Kasumi-1 (cell line): ENCODE measurements at regions not wholly inside any gene's neighbourhood (a gene's known extent, or its start where the extent isn't known, plus 50 kb on each side); places are given as distances from the start of the nearest gene placed in this dataset.

ENCODE experiments used
- DNase-seq, 2 experiments: peaks; one replicate each; lab custom pipeline; 2025; lab: John Stamatoyannopoulos, UW

DNA sequence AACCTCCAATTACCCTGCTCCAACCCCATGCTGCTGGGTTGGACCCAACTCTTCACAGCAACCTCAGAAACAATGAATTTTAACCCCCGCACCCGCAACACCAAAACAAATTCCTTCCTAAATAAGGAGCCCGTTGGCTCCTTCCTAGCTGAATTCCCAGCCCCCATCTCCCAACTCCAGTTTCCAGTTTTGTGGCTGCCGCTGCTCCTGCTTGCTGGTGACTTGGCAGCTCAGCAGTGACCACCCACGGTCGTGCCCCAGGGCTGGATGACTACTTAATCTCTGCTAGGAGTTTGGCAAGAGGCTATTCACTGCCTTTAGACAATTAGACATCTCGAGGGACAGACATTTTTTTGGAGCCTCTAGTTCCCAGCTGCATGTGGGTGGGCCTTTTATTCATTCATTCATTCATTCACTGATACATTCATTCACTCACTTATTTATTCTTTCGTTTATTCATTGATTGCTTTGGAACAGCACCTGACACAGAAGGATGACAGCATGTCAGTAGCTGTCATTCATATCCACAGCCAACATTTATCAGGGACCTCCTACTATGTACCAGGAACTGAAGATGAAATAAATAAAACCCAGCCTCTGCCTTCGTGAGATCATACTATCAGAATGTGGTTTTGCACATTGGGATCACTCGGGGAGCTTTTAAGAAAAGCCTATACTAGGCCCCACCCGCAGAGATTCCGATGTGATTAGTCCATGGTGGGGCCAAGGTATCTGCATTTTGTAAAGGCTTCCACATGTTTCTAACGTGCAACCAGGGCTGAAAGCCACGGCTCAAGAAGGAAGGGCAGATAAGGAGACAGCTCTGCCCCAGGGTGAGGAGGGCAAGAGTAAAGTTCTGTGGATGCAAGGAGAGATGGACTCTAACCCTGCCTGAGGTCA is 256.5 kb downstream of the SHQ1 start:
- DNase-seq: no peak

DNA sequence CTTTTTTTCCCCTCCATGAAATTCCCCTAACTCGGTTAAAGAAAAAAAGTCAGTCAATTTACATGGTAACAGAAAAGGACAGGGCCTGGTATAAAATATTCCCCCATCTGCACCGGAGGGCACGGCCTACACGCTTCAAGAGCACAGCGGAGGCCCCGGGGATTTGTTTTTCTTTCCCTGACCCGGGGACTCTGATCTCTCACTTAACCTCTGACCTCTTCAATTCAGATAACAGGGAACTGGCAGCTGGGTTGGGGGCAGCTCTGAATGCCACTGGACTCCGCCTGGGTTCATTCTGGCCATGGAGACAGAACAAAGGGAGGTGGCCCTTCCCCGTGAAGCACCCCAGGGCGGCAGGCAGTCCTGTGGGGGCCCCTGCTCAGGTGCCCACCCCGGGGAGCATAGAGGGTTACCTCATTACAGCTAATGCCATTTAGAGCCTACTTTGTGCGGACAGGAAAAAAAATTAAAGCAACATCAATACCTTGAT is 257.5 kb downstream of the SHQ1 start:
- DNase-seq: no peak

DNA sequence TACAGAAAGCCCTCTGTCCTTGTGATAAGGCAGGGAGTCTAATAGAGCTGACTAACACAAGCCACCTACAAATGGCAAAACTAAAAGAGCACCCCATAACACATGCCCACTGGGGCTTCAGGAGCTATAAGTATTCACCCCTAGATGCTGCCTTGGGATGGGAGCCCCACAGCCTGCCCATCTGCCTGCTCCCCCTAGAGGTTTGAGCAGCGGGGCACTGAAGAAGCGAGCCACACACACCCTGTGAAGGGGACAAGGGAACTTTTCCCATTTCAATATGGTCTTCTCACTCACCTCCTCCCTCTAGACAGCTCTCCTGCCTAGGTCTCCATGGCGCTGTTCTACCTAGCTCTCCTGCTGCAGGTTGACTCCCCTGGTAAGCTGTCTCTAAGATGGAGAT is 261.0 kb downstream of the SHQ1 start:
- no peak for DNase-seq

DNA sequence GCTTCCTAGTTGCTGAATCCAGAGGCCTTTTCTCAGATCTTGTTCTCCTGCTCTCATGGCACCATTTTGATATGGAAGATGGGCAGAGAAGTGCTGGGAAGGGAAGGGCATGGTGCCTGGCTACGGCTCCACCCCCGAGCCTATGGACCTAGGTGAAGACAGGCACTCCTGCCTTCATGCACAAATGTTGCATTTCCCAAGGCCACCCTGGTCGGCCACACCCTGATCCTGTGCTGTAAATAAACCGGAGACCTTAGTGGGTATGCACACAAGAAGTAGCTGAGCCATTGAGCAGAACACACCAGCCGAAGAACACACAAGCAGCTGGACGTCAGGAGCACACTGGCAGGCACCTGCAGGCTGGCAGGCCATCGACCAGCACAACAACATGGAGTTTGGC is 261.6 kb downstream of the SHQ1 start:
- DNase-seq: no peak

DNA sequence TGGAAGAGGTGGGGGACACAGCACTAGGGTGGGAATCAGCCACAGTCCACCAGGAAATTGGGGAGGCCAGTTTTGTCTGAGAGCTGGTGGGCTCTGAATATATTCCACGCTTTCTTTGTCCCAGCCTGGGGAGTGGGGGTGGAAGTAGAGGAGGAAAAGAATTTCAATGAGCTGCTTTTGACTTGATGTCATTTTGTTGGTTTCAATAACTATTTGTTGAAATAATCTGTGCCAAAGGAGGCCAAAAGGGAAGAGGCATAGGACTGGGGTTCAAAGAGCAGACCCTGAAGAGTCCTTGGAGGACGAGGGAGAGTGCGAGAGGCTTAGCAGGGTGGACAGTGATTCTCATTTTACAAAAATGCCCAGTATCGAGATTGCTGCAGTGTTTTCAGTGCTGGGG is 262.3 kb downstream of the SHQ1 start:
- DNase-seq: no peak

DNA sequence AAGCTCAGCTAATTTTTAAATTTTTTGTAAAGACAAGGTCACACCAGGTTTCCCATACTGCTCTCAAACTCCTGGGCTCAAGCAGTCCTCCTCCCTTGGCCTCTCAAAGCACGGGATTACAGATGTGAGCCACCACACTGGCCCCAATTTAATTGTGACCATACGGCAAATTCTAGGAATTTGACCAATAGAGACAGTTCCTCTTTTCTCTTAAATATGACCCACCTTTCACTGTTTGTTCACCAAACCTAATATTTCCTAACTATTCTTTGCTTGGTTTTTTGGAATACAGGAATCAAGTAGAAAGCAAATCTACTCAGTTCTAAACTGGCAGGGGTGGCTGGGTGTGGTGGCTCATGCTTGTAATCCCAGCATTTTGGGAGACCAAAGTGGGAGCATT is 264.0 kb downstream of the SHQ1 start:
- DNase-seq: no peak

DNA sequence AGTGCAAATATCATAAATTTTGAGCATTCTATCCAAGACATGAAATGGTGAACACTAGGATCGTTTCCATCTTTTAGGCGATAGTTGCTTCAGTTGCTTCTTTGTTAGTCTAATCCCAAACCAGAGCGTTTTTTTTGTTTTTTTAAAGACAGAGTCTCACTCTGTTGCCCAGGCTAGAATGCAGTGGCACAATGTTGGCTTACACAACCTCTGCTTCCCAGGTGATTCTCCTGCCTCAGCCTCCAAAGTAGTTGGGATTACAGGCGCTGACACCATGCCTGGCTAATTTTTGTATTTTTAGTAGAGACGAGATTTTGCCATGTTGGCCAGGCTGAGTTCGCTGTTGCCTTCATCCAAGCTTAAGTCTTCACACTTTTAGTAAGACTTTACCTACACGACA is 265.3 kb downstream of the SHQ1 start:
- no peak for DNase-seq

DNA sequence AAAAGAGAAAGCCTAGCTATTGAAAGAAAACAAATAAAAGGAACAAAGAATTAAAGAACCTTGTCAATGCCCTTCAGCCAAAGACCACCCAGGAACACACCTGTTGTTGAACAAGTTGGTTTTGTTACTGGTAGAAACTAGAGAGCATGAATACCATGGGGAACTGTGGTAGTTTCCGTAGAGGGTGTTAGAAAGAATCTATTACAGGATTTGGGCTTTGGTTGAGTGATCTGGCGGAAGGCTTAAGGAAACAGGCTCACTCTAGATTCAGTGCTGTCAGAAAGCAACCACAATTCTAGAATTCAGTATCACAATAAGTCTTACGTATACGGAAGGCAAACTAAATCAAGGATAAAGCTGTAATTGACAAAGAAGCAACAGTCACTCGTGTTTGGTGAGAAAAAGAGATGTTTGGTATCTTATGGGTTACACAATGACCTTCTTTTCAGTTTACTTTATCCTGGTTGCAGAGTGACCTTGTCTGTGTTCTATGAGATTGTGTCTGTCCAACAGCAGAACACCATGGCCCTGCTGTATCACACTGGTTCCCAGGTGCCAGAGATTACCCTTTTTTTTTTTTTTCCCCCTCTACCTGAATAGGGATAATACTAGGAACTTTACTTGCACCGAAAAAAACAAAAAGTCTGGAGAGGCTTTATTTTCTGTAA is 265.9 kb downstream of the SHQ1 start:
- DNase-seq: no peak

DNA sequence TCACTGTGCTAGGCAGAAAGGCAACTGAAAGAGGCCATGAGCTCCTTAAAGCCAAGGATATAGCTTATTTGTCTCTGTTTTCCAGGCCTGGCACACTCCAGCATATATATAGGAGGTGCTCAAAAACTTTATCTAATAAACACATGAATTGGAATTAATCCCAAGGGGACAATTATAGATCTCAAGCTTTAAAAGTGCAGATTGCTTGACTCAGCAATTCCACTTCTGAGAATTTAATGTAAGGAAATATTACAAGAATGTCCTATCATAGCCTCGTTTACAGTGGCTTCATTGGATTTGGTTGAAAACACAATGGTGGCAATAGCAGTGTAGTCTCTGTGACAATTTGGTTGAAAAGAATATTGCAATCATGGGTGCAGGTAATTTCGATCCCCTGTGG is 267.3 kb downstream of the SHQ1 start:
- DNase-seq: no peak

DNA sequence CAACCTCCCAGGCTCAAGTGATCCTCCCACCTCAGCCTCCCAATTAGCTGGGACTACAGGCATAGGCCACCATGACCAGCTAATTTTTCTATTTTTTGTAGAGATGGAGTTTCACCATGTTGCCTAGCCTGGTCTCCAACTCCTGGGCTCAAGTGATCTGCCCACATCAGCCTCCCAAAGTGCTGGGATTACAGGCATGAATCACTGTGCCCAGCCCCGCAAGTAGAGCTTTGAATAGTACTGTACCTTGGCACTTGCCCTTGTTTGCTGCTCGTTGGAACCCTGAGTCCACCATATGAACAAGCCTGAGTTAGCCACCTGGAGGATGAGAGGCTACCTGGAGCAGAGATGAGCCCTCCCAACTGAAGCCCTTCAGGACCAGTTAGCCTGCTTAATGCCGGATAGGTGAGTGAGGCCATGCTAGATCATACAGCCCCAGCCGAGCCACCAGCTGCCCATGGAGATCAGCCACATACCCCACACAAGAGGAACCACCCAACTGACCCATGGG is 267.9 kb downstream of the SHQ1 start:
- DNase-seq: no peak

DNA sequence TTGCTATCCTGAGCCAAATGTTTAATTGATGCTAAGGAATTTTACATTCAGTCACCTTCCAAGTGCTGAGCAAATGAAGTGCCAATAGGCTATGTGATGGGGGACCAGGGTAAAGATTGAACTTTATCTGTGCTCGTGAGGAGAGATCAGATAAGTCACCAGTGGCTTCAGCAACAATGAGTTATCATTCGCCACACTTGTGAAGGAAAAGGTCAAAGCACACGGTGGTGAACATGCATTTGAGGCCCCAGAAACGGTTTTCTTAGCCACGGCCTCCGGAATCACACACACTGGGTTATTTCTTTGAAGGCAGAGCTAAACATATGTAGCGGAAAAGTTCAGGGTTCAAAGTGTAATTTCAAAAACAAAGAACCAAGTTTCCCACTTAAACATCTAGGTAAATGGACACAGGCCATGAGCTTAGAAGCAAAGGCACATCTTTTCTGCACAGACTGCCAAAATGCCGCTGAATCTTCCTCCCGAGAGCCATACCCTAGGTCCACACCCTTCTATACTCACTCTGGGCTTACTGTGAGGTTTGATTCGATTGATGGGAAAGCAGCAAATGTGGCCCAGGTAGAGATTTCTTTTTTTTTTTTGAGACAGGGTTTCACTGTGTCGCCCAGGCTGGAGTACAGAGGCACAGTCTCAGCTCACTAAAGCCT is 268.5 kb downstream of the SHQ1 start:
- DNase-seq: no peak

DNA sequence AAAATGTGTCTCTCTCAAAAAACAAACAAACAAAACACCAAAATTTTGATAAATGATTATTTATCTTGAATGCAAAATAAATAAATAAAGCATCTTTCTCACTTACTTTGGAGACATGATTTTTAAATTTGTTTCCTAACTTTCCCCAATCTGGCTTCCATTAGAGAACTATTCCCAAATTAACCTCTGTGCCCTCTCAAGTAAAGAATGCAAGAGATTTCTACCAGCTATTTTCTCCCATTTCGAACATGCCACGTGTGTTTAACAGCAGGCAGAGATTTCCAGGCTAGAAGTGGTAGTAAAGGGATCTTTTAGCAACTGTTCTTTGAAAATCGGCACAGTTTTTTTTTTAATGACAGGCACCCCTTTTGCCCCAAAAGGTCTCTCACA is 269.1 kb downstream of the SHQ1 start:
- no peak for DNase-seq

DNA sequence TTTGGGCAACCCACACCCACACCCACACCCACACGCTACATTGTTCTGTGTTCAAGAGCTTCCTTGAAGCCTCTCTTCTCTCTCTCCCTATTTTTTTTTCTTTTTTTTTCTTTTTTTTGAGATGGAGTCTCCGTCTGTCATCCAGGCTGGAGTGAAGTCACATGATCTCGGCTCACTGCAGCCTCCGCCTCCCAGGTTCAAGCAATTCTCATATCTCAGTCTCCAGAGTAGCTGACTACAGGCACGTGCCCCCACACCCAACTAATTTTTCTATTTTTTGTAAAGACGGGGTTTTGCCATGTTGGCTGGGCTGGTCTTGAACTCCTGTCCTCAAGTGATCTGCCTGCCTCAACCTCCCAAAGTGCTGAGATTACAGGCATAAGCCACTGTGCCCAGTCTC is 271.1 kb downstream of the SHQ1 start:
- DNase-seq: no peak

DNA sequence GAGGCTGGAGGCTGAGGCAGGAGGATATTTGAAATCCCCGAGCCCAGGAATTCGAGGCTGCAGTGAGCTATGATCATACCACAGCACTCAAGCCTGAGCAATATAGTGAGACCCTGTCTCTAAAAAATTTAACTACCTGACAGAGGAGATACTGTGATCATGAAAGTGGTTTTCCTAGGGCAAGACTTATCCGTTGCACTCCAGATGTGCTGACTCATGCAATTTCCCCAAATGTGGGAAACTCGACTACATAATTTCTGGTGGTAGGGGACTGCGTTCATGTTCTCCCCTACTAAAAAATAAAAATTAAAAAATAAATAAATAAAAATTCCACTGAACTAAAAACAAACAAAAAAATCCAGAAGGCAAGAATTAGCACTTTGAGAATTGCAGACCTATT is 271.7 kb downstream of the SHQ1 start:
- DNase-seq: no peak

DNA sequence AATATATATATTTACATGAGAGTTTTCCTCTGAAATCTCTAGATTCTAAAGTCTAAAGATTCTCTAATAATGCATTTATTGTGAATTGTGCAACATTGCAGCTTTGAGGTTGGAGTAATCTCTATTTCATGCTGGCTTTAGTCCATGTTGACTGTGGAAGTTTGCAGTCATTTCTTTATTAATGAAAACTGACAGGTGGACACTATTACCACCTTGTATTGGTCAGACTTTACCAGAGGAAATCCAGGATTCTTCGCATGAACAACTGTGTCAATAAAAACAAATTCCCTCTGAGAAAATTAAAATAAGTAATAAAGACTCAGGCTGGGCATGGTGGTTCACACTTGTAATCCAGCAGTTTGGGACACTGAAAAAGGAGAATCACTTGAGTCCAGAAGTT is 274.1 kb downstream of the SHQ1 start:
- no peak for DNase-seq

DNA sequence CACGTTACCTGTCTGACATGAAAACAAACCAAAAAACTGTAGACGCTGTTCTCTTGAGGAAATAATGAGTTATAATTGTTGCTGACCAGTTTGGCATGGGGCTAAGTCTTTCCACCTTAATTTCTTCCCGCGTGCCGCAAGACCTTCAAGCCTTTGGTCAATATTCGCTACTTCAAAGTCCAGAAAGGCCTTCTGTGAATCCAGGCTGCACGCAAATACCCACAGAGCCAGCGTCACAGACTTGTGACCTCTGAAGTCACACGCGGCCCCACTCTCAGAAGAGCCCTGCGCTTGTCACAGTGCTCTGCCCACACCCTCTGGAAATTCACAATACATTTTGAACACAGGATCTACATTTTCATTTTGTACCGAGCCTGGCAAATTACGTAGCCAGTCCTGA is 275.2 kb downstream of the SHQ1 start:
- no peak for DNase-seq

DNA sequence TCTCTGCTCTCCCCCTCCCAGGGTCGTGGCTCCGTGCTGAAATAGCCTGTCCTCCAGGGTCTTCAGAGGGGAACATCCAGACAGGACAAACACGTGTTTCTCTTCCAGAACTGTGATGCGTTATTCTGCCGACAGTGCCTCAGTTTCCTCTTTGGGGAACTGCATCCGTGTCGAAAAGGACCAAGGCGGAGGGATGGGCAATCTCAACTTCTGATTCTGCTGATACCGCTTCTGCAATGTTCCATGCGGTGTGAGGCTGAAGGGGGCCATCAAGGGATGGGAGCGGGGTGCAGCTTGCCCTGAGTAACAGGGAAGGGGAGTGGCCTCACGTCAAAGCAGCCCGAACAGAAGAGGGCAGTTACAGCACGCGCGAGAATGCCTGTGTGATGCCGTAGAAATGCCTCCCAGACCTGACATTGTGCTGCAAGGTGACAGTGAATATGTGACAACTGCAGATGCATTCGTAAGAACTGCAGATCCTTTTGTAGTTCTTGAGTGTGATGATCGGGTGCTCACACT is 275.7 kb downstream of the SHQ1 start:
- DNase-seq: no peak

DNA sequence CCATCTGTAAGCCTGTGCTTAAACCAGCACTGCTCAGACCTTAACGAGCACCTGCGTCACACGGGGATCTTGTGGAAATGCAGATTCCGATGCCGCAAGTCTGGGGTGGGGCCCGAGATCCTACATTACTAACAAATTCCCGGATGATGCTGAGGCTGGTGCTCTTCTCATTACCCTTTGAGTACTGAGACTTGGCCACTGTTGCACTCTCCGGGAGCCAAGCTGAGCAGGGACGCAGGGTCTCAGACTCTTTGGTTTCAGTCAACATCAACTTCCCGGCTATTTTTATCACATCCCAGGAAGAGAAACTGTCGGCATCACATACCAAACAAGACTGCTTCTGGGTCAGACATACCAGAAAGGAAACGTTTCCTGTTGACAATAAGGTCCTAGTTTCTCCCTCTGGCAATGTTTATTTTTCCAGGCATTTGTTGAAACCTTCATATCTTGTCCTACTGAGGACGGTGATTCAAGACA is 276.6 kb downstream of the SHQ1 start:
- no peak for DNase-seq

DNA sequence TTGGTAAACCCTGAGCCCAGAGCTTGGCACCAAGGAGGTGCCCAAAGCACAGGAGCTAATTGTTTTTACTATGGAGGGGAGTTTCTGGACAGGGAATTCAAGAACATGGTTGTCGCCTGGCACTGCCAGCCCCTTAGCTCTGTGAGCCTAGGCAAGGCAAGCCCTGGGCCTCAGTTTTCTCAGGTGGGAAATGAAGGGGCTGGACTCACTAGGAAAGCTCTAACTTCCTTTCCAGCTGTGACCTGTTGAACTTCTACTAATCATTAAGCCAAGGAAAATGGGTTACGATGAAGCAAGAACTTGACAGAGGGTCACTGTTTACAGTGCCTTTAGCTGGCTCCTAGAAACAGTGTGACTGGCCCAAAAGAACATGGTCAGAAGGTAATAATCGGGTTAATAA is 277.2 kb downstream of the SHQ1 start:
- DNase-seq: no peak

DNA sequence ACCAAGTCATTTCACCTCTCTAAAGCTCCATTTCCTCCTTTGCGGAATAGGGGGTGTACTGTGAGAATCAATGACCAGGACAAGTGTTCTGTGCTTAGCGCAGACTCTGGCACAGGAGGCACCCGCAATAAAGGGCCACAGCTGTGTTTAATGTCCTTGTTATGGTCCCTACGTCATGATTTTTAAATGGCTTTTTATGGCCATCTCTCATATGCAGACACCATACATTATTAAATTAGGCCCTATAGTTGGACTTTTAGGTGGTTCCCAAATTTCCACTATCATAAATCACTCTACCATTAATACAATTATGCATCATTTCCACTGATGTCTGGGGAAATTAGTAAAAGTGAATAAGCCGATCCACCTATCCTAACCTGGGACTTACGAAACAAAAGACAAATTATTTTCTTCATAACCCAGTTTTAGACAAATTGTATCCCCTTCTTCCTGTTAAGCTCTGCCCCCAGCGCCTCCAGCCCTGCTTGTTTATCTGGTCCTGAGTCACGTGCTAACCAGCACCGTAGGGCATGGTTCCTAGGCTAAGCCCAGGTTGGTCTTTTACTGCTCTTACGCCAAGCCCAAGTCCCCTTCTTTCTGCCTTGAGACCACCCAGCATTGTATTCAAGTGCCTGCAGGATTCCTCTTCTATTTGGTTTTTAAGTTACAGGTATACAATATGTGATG is 278.3 kb downstream of the SHQ1 start:
- DNase-seq: no peak

DNA sequence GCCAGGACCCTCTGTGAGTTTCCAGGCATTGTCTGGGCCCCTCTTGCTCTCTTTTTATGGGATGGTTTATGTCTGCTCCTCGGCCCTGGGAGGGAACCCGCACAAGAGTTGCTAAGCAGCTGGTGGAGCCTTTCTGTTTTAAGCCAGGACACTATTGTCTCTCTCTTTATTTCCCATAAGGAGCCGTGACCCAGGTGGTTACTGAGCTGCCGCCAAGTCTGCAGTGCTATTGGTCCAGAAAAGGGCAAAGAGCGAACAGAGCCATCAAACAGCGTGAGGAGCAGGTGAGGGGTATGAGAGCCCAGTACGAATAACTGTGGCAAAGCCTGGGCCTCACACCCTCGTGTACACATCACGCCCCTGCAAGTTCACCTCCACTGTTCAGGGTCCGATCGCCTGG is 280.2 kb downstream of the SHQ1 start:
- DNase-seq: no peak

DNA sequence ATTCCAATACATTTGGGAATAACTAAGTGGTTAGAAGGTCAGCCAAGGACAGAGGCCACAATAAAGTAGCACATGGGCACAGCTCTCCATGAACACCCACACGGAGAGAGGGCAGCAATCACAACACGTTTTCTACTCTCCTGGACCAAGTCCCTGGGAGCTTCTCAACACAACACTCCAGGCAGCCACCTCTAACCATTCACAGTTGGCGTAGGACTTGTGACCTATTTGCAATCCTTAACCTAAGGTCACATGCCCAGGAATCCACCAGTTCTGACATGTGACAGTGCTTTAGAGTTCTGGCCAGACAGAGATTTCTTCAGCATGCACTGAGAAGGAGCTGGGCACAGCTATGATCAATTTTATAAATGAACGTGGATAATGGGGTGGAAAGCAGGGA is 280.8 kb downstream of the SHQ1 start:
- no peak for DNase-seq
